Stomach (tissue), 4 donors: ENCODE measurements at regions not wholly inside any gene's neighbourhood (a gene's known extent, or its start where the extent isn't known, plus 50 kb on each side); places are given as distances from the start of the nearest gene placed in this dataset.

Experiments used
- POLR2A ChIP-seq, 4 donors: fragments of 450-650 bp; IDR thresholded peaks; one replicate each; pipeline ENCODE4 v1.6.1; 2016; ENCODE audit warnings: antibody characterized with exemption in 4 of 4, control low read depth in 2 of 4, mild to moderate bottlenecking in 1 of 4, moderate library complexity in 1 of 4
- POLR2AphosphoS5 ChIP-seq, 3 donors: sonication (generic); formaldehyde crosslinking; IDR thresholded peaks; one replicate each; pipeline ENCODE4 v1.6.1; 2016; ENCODE audit warnings: antibody characterized with exemption in 3 of 3
- TF ChIP-seq, protein P1 (sequence below), 7 experiments: fragments of 450-650 bp in 4 of 7; fragments of 200-600 bp in 3 of 7; sonication (generic) in 3 of 7; IDR thresholded peaks; one replicate each; pipeline ENCODE4 v1.5.1; 2016 to 2019; ENCODE audit warnings: antibody characterized with exemption in 7 of 7, control low read depth in 2 of 7, mild to moderate bottlenecking in 1 of 7

DNA sequence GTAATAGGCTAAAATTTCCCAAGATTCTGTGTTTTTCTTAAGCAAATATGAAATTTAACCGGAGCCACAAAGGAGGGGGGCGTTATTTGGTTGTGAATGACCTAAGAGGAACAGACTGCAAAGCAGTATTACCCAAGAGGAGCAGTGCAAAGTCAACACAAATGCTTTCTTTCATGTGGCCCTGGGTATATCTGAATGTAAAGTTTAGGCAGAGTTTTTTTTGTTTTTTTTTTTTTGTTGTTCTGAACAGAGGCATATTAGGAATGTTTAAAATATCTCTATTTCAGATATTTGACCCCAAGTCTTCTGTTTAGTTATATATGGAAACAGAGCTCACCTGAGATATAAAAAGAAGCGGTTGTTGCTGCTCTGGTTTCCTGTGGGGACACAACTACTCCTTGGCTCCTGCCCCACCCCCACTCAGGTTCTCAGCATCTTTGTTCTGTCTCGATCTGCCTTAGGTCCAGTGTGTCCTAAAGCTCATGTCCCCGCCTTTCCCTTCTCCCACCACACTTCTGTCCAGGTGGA is 220.7 kb downstream of the RFC3 start:
- TF ChIP-seq, protein P1, sequence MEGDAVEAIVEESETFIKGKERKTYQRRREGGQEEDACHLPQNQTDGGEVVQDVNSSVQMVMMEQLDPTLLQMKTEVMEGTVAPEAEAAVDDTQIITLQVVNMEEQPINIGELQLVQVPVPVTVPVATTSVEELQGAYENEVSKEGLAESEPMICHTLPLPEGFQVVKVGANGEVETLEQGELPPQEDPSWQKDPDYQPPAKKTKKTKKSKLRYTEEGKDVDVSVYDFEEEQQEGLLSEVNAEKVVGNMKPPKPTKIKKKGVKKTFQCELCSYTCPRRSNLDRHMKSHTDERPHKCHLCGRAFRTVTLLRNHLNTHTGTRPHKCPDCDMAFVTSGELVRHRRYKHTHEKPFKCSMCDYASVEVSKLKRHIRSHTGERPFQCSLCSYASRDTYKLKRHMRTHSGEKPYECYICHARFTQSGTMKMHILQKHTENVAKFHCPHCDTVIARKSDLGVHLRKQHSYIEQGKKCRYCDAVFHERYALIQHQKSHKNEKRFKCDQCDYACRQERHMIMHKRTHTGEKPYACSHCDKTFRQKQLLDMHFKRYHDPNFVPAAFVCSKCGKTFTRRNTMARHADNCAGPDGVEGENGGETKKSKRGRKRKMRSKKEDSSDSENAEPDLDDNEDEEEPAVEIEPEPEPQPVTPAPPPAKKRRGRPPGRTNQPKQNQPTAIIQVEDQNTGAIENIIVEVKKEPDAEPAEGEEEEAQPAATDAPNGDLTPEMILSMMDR (IDR thresholded peaks at IDR 0.05), result no peak
- no peak for TF ChIP-seq POLR2AphosphoS5 (IDR thresholded peaks at IDR 0.05)
- TF ChIP-seq POLR2A (IDR thresholded peaks at IDR 0.05), result no peak
